Jurkat, Clone E6-1 (cell line): ENCODE measurements at regions not wholly inside any gene's neighbourhood (a gene's known extent, or its start where the extent isn't known, plus 50 kb on each side); places are given as distances from the start of the nearest gene placed in this dataset.

Experiments
- DNase-seq: peaks from one replicate; pipeline ENCODE4 v3.0.0-alpha.2; 2011; ENCODE audit warnings: low read depth, low spot score
- H3K4me3 ChIP-seq: 2 replicates; pipeline ENCODE4 v1.5.1; 2011; ENCODE audit warnings: mild to moderate bottlenecking, low read length, control low read depth, moderate library complexity

DNA sequence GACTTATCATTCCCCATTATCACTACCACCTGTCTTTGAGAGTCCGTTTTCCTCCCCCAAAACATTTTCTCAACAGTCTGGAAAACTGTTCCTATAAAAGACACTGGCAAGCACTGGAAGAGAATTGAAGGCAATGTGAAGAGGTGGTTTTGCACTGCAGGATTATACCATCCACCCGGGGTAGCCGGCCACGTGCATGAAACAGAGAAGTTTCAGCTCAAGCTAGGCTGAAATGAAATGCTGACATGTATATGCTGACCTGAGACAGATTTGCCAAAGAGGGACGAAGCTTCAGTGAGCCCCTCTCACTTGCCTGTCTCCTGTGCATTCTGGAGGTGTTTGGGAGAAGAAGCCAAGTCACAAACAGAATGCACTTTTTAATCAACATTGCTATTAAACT, 567.0 kb downstream of the EBF1 start:
- no peak for DNase-seq
- no peak overlapping the region for H3K4me3 ChIP-seq

DNA sequence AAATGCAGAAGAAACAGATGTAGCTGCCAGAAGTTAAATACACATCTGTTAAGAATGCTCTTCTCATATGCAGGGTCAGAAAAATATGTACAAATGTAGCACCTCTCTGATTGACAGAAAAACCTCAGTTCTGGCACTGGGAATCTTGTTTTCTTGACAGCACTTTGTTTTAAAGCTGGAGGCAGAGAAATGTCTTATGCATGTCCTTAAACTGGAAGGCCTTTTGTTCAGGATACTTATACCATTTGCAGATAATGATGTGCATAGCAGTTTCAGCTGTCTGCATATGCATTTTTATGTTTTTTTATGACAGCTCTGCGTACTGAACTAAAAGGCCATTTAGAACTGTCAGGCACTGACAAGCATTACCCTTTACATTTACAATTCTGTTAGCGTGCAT, 567.9 kb downstream of the EBF1 start:
- no peak overlapping the region for H3K4me3 ChIP-seq
- no peak for DNase-seq

- no peak for DNase-seq
- no peak overlapping the region for H3K4me3 ChIP-seq
Measured at GRCh38 chr5:158530115-158530514, 569.6 kb downstream of the EBF1 start.

DNA sequence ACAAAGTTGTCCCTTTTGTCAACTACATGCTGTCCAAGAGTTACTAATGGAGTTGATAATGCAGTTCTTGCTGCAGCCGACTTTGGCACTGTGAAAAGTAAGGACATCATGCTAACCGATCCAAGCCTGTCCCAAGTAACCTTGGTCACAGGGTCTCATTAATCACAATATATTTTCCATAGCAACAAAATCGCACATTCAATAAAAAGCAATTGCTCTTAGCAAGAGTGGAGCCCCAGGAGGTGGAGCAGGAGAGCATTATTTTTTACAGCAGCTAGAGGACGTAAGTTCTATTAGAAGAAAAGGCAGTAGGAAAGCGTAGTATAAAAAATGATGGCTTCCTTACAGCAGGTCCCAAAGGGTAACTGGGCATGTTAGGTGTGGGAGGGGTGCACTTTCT, 570.3 kb downstream of the EBF1 start:
- DNase-seq = no peak
- H3K4me3 ChIP-seq = no peak overlapping the region

- DNase-seq = no peak
- H3K4me3 ChIP-seq = no peak overlapping the region
Measured at GRCh38 chr5:158525663-158526062, 574.1 kb downstream of the EBF1 start.

DNA sequence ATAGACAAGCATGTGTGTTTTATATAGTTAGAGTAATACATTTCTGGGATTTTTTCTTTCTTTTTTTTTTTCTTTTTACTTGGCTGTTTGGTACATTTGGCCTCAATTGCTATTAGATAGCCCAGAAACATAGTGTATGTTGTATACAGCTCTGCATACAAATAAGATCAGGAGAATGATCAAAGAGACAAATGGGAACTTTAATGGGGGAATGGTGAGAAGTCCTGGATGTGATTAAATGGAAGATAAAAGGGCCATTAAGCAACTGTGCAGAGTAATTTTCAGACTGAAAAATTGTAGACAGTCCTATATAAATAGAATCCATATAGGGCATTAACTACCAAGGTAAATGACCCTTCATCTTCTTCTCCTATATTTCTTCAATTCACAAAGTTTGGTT, 575.6 kb downstream of the EBF1 start:
- no peak overlapping the region for H3K4me3 ChIP-seq
- no peak for DNase-seq

- DNase-seq = no peak
Measured at GRCh38 chr5:158522776-158523175, 576.9 kb downstream of the EBF1 start.

DNA sequence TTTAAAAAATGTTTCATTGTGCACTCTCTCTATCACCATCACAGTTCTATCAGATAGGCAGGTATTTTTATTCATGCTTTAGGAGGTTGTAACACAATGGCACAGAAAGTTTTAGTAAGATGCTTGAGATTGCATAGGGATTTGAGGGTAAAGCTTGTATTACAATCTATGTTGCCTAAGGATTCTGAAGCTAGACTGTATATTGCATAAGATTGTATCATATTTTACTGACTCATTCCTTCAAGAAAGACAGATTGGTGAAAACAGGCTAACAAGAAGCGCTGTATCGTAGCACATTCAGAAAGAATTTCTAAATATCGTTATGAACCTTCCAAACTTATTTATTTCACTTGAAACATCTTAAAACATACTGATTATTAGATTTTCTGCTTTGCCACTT, 577.7 kb downstream of the EBF1 start:
- DNase-seq = no peak
- H3K4me3 ChIP-seq = no peak overlapping the region

More at GRCh38 chr5:158522776-158523175, 576.9 kb downstream of the EBF1 start:
- no peak overlapping the region for H3K4me3 ChIP-seq

DNA sequence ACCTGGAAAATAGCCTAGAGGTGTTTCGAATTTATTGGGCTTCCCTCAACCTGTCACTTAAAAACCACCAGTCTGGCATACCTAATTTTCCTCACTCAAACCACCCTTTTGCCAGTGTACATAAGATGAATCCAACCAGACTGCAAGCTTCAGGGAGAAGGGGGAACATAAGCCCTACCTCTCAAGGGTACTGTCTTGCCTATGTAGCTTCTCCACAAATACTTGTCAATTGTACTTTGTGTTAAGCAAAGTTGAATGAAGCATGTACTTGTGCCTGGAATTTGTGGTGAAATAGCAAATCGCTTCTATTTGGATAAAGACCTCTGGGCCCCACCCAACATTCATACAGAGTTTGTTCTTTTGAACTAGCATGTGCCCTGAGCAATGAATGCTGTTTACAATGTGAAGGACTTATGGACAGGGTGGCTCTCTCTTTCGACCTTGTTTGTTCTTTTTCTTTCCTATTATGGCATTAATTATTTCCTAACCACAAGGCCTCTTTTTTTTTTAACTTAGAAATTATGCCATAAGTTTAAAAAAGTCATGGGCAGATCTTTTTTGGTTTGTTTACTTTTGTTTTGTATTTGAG, 580.2 kb downstream of the EBF1 start:
- DNase-seq = no peak

GRCh38 chr5:158516521-158516920, 583.2 kb downstream of the EBF1 start:
- DNase-seq = no peak
- no peak overlapping the region for H3K4me3 ChIP-seq

More for the DNA sequence above, 580.2 kb downstream of the EBF1 start:
- no peak overlapping the region for H3K4me3 ChIP-seq

DNA sequence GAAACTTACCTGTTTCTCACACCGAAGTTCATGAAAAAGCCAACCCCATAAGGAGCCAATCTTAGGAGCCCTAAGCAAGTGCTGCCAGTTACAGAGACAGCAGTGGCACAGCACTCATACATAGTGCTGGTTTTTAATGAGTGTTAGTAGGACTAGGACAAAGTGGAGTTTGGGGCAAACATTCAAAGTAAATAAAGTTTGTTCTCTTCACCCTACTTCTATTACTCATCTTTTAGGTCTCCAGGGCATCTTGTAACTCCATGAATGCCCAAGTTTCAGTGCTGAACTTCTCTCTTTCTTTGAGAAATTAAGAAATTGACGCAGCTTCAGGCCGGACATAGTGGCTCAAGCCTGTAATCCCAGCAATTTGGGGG, 584.7 kb downstream of the EBF1 start:
- H3K4me3 ChIP-seq = no peak overlapping the region
- DNase-seq = no peak

GRCh38 chr5:158514319-158514985, 585.3 kb downstream of the EBF1 start:
- no peak overlapping the region for H3K4me3 ChIP-seq
- DNase-seq = no peak

- H3K4me3 ChIP-seq = no peak overlapping the region
- peak; percentile 75 for DNase-seq
Measured at GRCh38 chr5:158513490-158514318, 586.0 kb downstream of the EBF1 start.

DNA sequence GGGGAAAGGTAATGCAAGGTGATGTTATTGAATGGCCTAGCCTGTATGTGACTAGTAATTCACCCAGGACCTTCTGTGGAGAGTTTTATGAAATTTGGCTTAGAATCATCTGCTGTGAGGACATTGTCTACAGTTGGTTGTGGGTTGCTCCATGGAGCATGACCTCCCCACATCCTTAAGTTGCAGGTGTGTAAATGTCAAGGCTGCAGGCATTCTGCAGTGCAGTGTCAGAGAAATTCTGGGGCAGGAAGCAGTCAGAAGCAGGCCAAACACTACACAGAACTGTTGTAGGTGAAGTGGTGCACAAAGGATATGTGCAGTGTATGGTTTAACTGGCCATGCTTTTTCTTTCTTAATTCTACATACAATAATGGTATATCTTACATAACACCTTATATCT, 588.3 kb downstream of the EBF1 start:
- DNase-seq = peak; percentile 89
- no peak overlapping the region for H3K4me3 ChIP-seq

DNA sequence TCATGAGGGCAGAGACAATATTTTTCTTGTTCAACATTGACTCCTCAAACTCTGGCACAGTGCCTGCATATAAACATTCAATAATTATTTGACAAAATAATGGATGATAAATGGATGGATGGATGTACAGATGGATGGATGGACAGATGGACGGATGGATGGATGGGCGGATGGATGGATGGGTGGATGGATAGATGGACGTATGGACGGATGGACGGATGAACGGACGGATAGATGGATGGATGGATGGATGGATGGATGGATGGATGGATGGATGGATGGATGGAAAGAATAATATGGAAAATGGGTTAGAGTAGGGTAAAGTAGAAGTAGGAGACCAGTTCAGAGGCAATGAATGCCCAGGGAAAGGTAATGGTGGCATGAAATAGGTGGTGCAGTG, 589.2 kb downstream of the EBF1 start:
- no peak overlapping the region for H3K4me3 ChIP-seq

DNA sequence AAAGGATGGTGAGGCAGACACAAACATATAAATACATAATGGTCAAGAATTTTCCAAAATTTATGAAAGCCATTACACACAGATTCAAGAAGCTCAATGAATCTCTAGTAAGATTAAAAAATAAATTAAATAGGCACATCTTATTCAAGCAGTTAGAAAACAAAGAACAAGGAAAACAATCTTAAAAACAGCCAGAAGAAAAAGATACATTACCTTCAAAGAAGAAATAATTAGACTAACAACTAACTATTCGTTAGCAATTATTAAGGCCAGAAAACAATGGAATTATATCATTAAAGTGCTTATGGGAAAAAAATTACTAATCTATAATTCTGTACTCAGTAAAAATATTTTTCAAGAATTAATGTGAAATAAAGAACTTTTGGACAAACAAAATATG, 593.1 kb downstream of the EBF1 start:
- no peak overlapping the region for H3K4me3 ChIP-seq
- no peak for DNase-seq

More for the DNA sequence above, 589.2 kb downstream of the EBF1 start:
- DNase-seq = no peak

DNA sequence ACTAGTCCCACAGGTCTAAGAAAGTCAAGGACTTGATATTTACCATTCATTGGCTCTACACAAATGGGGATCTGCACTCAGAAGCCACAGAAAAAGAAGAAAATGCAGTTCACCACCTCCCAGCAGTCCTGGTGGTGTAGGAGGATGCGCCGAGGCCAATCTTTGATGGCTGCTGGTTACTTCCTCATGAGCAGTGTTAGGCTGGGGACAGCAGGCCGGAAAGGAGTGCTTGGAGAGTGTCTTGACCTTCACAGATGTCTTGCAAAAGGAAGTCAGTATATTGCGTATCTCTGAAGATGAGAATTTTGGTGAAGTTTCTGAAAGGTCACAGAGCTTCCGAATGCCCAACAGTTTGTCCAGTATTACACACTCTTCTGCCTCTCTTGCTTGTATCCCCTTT, 597.0 kb downstream of the EBF1 start:
- DNase-seq = no peak
- no peak overlapping the region for H3K4me3 ChIP-seq

- DNase-seq = no peak
- no peak overlapping the region for H3K4me3 ChIP-seq
Measured at GRCh38 chr5:158499892-158500418, 599.8 kb downstream of the EBF1 start.

DNA sequence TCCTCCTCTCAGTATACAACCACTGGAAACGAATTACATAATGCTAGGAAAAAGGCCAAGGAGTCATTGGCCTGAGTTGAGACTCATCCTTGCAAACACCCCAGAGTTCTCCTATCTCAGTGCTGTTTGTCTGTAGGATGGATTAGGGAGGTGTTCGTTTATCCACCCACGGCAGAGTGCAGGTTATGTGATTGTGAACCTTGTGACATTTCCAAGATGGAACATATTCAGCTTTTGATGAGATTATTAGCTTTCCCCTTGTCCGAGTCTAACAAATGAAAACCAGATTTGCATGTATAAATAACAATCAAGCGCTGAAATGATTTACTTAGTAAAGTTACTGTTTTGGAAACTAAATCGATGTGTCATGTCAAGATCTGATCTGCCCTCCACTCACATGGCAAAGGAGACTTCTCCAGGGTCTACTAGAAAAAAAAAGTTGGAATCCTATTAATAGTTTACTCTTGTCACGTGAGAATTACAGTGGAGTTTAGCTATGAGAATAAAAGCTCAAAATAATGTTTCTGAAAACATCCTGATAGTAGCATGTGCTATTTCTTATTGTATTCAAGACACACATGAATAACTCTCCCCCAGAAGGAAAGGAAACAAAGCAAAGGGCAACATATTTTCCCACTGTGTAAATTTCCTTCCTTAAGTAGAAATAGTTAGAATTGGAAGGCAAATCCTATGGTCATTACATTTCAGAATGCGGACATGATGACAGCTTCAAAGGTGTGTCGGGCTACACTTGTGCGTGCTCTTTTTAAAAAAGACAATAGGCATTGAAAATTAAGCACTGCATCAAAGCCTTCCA, 600.4 kb downstream of the EBF1 start:
- no peak for DNase-seq
- H3K4me3 ChIP-seq = no peak overlapping the region
